T1000 (cell line): ENCODE measurements at regions not wholly inside any gene's neighbourhood (a gene's known extent, or its start where the extent isn't known, plus 50 kb on each side); places are given as distances from the start of the nearest gene placed in this dataset.
"Not testable (repeated sequence)": the region's sequence is repeated elsewhere in the genome, so short reads cannot be mapped to it uniquely, and the experiment has no call there.

Experiments
- DNase-seq: peaks from one replicate; lab custom pipeline; 2025; ENCODE audit warnings: mixed read lengths; lab: John Stamatoyannopoulos, UW

DNA sequence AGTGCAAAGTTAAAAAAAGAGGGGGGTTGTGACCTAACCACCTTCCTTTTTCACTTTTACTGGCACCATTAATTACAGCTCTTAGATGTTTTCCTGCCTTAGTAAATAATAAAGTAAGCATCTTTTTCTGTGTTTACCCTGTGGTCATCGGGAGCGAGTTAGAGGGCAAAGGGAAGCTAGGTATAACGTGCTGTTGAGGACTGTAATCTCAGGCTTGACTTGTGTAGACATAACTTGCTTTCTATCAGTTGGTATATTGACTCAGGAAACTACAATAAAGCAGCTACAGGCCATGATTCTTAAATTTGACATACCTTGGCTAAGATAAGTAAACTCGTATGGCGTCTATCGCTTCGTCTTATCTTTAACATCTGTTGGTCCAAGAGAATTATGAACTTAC, 509.8 kb upstream of the CHD1 start:
- DNase-seq: no peak

DNA sequence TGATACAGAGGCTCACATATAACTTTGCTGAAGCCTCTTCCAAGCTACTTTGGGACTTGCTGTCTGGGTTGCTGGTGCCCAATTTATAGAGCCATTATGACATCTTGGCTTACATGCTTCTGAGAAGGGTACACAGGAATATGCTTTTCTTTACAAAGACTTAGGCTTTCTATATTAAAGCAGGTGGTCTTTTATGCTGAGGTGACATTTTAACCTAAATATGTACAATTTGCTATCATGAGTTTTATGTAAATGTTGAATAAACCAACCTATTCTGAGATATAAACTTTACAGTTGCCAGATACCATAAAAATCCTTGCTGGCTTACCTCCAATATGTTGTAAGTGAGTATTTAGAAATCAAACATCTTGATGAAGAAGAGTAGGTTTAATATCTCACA, 509.2 kb upstream of the CHD1 start:
- DNase-seq: no peak

DNA sequence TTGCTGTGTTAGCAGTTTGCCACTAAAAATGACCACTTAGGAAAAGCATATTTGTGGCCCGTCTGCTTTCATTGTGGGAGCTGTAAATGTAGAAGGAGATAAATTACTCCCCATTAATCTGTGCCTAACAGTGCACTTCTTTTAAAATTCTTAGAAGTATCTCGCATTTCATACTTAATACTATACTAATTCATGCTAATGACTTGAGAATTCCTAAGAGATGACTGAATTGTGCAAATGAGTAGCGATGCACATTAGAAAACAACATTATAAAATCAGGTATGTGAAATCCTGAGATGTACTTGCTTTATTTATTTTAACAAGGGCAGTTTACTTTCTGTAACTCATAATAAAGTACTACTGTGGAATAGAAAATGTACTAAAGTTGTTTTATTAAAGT, 494.6 kb upstream of the CHD1 start:
- not testable (repeated sequence) for DNase-seq

DNA sequence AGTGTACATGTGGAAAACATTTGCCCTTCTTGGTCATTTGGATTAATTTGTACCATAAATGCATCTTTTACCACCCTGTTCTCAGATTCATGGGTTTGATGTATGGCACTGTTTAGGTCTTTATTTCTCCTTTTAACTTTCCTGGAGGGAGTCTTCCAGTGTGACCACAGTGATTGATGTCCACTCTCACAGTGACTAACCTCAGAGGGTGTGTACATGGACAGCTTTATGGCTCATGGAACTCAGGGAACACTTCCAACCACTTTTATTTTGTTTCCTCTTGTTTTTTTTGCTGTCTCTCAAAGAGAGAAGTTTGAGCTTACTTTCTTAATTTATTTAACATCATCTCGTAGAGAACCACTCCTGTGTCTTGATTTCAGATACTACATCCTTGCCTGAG, 489.8 kb upstream of the CHD1 start:
- not testable (repeated sequence) for DNase-seq

- not testable (repeated sequence) for DNase-seq
Observed at GRCh38 chr5:99410386-99410785, 481.6 kb upstream of the CHD1 start.

DNA sequence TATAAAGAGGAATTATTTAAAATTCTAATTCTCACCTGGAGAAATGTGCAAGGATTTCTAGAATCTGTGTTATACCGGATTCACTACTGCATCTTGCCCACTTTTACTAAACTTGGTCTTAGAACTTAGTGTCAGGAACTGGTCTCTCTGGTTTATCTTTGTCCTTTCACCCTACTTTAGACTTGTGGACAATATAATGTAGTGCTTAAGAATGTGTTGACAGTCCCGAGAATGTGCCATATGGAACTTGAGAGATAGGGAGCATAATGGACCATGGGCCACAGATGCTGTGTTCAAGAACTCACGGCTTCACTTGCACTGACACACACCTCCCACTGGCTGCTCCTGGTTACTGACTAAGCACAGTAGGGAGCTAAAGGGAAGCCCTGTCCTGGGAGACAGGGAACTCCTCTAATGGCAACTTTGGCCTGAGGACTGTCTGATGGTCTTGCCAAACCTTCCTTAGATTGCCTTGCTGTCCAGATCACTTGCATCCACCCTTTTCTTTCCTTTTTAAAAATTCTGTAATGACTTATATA, 476.0 kb upstream of the CHD1 start:
- DNase-seq: not testable (repeated sequence)

DNA sequence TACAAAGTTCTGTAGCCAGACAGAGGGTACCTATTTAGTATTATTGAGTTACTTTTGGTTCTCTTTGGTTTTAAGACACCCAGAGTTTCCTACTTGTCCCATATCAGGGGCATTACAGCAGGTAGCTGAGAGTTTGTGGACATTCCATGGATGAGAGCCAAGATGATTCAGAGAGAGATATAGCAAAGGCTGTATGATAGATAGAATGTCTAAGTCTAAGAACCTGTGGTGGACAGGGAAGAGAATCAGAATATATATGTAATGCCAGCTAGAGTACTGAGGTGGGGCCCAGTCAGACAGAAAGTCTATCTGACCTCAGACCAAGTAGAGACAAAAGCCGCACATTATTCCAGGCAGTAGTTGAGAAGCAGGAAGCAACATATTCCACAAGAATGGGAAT, 471.8 kb upstream of the CHD1 start:
- DNase-seq: not testable (repeated sequence)

DNA sequence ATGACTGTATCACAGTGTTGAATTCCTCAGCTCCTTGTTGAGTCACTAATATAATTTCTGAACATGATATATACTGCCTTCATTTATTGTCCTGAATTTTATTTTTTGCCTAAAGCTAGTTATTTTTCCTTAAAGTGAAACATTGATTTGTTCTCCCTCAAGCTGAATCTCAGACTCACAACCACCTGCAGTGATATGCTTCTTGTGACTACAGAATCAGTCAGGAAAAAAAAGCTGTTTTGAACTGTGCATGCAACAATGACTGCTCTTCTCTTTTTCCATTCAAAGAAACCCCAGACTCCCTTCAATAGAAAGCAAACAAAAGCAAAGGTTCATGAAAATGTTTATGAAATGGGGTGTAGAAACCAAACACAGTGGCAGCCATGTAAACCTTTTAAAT, 470.2 kb upstream of the CHD1 start:
- no peak for DNase-seq

- no peak for DNase-seq
Observed at GRCh38 chr5:99386406-99387077, 457.7 kb upstream of the CHD1 start.

DNA sequence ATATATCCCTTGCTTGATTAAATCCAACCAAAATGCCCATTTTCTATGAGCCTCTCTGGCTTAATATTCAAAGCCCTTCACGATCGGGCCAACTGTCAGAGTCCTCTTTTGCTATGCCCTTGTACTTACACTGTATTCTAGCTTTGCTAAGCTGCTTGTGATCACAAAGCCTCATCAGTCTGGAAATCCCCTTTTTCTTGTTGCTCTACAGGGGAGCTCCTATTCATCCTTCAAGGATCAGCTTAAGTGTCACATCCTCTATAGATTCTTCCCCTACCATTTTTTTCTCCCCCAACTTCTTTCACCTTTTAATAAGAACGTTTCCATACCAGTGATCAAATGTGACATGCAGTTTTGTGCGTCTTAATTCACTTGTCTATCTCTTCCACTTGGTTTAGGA, 450.4 kb upstream of the CHD1 start:
- no peak for DNase-seq

DNA sequence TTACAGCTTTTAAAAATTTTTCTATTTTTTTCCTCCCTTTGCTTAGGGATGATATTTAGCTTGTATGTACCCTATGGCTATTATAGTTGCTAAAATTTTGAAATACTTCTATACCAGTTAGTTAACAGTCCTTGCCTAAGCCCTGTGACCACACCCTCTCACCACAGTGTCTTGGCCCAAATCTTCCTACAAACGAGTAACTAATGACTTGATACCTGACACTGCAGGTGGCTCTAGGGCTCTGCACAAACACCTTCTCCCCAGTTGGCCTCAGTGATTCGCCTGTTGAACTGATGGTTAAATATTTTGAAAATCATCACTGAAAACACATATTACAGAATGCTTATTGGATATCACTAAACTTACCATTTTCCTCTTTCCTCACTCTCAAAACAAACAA, 449.6 kb upstream of the CHD1 start:
- no peak for DNase-seq

DNA sequence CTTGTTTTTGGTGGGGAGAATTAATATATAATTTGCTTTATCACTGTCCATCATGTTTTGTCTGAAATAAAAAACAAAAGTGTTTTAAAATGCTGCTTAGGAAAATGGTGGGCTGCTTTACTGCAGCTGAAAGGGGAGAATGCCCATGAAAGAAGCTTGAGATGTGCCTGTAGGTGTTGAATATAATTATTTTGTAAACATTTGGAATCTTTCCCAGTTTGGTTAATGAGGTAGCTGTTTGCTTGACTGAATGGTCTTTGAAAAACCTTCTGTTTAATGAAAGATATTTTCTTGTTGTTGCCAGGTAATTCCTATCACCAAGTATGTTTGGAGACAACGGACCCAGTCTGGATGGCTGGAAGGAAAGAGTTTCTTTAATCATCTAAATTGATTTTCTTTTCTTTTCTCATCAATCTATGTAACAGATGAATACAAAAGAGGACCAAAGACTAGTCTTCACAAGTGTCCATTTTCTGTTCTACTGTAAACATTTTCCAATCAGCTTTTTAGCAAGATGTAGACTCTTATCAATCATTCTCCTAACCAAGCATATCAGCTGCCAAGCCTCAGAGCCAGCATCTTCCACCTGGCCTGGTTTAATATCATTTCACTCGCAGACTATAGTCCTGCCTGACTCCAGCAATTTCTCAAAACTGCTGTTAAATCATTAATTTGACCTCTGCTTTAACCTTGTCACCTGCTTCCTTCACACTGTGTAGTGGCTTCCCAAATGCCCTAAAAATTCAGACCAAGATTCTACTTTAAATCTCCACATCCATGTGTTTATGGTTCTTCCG, 441.2 kb upstream of the CHD1 start:
- DNase-seq: no peak

DNA sequence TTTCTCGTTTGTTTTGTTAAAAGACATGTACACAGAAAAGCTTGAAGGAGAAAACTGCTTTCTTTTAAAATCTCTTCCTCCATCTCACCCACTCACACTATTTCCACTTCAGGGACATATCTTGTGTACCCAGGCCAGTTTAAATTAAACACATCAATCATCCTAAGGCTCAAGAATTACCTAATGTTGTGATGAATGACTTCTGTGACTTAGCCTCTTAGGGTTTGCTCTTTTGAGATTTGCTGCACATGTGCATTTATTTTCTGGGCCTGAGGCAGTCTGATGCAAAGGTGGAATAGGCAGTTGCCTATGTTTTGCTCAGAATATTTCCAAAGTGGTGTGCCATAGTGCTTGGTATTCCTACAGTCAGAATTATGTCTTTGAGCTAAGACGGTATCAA, 439.9 kb upstream of the CHD1 start:
- no peak for DNase-seq

DNA sequence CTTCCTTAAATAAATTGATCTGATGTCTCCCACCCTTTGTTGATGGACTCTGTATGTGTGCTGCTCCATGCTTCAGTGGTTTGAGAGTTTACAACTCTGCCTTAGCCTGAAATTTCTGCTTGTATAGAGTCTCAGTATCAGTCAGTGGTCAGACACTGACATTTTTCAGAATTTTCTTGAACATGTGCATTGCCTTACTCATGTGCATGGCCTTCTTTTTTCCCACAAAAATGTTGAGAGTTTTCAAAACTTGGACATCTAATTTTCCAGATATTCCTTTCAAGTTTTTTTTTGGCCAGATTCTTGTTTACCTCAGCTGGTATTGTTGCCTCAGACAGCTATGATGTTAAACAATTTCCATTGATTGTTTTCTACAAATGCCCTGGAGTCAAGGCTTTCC, 427.1 kb upstream of the CHD1 start:
- DNase-seq: no peak

- no peak for DNase-seq
Observed at GRCh38 chr5:99349787-99350186, 421.0 kb upstream of the CHD1 start.

GRCh38 chr5:99348597-99348996, 419.8 kb upstream of the CHD1 start:
- no peak for DNase-seq

- DNase-seq: not testable (repeated sequence)
Observed at GRCh38 chr5:99339758-99340157, 411.0 kb upstream of the CHD1 start.

- DNase-seq: no peak
Observed at GRCh38 chr5:99334936-99335335, 406.1 kb upstream of the CHD1 start.

- no peak for DNase-seq
Observed at GRCh38 chr5:99331061-99331460, 402.3 kb upstream of the CHD1 start.

DNA sequence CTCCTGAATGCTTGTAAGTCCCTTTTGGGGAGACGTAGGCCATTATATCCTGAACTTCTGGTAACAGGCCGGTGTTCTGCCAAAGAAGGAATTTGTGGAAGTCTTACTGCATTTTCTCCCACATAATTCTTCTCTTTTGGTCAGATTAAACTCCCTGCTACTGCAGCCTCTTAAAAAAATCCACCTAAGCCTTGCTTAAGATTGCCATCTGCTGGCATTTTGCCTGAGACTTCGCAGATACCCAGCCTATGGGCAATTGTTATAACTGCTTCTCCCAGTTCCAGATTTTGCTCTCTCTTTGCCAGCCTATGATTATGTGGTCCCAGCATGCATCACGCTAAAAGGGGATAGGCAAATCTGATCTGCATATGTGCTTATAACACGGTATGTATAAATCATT, 391.6 kb upstream of the CHD1 start:
- no peak for DNase-seq

- no peak for DNase-seq
Observed at GRCh38 chr5:99317136-99317535, 388.3 kb upstream of the CHD1 start.

GRCh38 chr5:99316484-99316883, 387.7 kb upstream of the CHD1 start:
- DNase-seq: no peak

DNA sequence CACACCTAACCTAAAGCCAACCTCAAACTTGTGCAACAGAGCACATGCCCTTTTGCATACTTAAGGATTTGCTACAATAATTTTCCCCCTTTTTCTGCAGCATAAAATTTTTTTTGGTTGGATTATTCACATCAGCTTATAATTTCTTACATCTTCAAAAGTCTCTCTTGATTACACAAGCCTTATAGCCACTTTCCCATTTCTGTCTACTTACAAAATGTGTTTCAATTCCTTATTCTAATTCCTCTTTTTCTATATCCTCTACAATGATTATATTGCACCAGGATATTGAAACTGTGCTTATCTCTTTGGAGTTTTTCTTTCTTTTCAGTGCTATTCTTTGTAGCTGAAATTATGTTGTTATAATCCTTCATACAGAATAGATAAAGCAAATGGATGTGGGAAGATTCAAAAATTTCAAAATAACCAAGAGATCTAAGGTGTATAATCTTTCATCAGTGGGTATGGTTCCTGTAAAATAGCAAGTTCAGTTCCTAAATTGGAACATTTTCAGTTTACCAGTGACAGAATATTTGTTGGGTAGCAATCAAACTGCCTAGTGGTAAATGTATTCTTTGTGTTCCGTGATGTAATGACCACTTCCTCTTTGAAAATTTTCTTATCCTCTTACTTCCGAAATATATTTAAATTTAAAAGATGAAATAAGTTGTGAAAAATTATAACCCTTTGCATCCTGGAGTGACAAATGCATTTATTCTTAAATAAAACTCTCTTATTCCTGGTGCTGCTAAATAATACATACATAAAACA, 386.8 kb upstream of the CHD1 start:
- no peak for DNase-seq
